ENCODE measurements at regions not wholly inside any gene's neighbourhood (a gene's known extent, or its start where the extent isn't known, plus 50 kb on each side); places are given as distances from the start of the nearest gene placed in this dataset.

DNA sequence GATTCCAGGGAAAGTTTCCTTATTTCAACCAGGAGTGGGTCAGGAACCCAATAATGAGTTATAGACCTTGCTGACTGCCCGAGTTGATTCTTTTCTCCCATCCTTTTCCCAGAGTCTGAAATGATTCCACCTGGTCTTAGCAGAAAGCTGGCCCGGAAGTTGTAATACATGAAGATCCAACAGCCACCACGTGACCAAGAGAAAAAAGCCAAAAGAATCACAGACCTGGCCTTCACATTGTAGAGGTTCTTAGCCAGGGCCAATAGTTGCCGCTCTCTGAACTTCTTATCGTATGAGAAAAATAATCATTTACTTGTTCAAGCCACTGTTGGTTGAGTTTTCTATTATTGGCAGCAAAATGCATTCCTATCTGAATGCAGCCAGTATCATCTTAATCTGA is 161.2 kb upstream of the HMGA2 start:
- no peak for DNase-seq (ENCODE audit: low read depth in 2 of 2)
- TF ChIP-seq, protein P1, sequence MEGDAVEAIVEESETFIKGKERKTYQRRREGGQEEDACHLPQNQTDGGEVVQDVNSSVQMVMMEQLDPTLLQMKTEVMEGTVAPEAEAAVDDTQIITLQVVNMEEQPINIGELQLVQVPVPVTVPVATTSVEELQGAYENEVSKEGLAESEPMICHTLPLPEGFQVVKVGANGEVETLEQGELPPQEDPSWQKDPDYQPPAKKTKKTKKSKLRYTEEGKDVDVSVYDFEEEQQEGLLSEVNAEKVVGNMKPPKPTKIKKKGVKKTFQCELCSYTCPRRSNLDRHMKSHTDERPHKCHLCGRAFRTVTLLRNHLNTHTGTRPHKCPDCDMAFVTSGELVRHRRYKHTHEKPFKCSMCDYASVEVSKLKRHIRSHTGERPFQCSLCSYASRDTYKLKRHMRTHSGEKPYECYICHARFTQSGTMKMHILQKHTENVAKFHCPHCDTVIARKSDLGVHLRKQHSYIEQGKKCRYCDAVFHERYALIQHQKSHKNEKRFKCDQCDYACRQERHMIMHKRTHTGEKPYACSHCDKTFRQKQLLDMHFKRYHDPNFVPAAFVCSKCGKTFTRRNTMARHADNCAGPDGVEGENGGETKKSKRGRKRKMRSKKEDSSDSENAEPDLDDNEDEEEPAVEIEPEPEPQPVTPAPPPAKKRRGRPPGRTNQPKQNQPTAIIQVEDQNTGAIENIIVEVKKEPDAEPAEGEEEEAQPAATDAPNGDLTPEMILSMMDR (IDR thresholded peaks at IDR 0.05; ENCODE audit: low read depth, low read length) = no peak
- H3K4me3 ChIP-seq (replicated peaks in 1 of 2; ENCODE audit: low read depth in 2 of 2, low read length in 2 of 2) = no peak overlapping the region

DNA sequence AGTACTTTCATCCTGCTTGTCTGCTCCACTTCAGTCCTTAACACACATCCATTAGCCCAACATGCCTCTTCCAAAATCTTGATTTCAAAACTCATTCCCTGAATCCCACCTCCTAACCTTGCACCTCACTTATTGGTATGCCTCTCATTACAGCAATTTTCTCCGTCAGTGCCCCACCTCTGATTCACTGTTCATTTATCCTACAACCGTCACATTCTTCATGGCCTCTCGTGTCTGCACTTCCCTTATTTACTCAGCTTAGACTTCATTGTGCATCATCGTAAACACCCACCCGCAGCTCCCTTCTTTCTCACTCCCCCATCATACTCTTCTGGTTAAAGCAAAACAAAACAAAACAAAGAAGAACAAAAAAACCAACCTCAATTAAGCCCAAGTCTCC is 160.6 kb upstream of the HMGA2 start:
- TF ChIP-seq, protein P1 (IDR thresholded peaks at IDR 0.05; ENCODE audit: low read depth, low read length) = no peak
- H3K4me3 ChIP-seq (replicated peaks in 1 of 2; ENCODE audit: low read depth in 2 of 2, low read length in 2 of 2) = no peak overlapping the region
- peak in 1 of 2 donors; percentile 66 for DNase-seq (ENCODE audit: low read depth in 2 of 2)

DNA sequence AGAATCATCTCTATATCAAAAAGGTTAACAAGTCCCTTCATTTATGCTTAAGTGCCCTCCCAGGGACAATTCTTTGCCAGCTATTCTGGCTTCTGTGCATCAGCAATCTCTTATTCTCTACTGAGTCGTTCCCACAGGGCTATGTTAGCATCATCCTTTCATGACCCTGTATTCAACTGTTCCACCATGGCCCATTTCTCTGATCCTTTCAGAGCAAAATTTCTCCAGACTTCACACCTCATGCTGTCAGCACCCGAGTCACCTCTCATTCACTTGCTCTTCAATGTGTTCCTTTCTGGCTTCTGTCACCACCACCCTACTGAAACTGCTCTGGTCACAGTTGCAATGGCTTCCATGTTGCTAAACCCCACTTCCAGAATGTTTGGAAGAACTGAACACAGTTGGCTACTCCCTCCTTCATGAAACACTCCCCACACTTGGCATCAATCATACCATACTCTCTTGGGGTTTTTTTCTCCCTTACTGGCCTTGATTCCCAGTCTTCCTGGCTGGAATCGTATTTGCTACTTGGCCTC is 159.5 kb upstream of the HMGA2 start:
- TF ChIP-seq, protein P1 (IDR thresholded peaks at IDR 0.05; ENCODE audit: low read depth, low read length) = no peak
- DNase-seq (ENCODE audit: low read depth in 2 of 2) = no peak
- H3K4me3 ChIP-seq (replicated peaks in 1 of 2; ENCODE audit: low read depth in 2 of 2, low read length in 2 of 2) = no peak overlapping the region

DNA sequence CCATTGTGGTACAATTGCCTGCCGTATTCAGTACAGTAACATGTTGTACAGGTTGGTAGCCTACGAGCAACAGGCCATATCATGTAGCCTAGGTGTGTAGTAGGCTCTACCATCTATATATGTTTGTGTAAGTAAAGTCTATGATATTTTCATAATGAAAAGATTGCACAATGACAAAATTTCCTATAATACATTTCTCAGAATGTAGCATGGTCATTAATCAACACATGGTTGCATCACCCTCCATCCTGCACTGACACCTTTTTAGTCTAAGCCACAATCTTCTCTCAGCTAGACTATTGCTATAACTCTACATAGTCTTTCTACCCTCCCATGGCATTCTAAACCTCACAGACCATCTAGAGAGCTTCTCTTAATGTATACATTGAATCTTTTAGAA is 158.5 kb upstream of the HMGA2 start:
- no peak for DNase-seq (ENCODE audit: low read depth in 2 of 2)
- TF ChIP-seq, protein P1 (IDR thresholded peaks at IDR 0.05; ENCODE audit: low read depth, low read length) = no peak
- H3K4me3 ChIP-seq (replicated peaks in 1 of 2; ENCODE audit: low read depth in 2 of 2, low read length in 2 of 2) = no peak overlapping the region

DNA sequence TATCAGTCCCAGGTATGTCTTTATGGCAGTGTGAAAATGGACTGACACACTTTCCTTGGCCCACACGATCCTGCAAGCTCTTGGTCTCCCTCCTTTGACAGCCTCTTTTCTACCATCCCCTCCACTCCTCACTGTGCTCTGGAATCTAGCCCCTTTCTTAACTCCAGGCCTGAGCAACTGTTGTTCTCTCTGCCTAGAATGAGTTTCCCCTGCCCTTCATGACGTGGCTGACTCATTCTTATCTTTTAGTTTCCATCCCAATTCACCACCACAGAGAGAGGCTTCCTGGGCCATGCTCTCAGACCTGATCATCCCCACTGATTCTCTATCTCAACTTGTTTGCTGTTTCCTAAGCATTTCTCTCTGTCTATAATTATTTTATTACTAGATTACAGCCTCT is 157.4 kb upstream of the HMGA2 start:
- H3K4me3 ChIP-seq (replicated peaks in 1 of 2; ENCODE audit: low read depth in 2 of 2, low read length in 2 of 2) = no peak overlapping the region
- DNase-seq (ENCODE audit: low read depth in 2 of 2) = peak; percentile 46 to 47
- TF ChIP-seq, protein P1 (IDR thresholded peaks at IDR 0.05; ENCODE audit: low read depth, low read length) = no peak

DNA sequence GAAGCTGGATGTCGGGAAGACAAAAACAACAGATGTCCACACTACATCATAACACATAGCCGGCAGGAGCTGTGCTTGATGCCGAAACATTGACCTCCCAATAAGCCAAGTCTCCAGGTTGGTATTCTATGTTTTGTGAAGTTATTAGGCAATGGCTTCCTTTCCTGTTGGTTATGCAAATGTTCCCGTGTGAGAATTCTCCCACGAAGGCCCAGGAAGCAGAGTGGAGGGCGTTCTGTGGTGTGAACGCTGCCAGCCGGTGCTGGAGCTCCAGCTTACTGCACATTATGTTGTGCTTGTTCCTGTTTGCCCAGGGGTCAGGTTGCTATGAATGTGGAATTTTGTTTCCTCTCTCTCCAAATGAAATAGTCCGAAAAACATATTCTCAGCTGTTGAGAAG is 156.4 kb upstream of the HMGA2 start:
- DNase-seq (ENCODE audit: low read depth in 2 of 2) = peak in 1 of 2 donors; percentile 54
- no peak overlapping the region for H3K4me3 ChIP-seq (replicated peaks in 1 of 2; ENCODE audit: low read depth in 2 of 2, low read length in 2 of 2)
- TF ChIP-seq, protein P1 (IDR thresholded peaks at IDR 0.05; ENCODE audit: low read depth, low read length) = no peak
